ENCODE measurements at regions not wholly inside any gene's neighbourhood (a gene's known extent, or its start where the extent isn't known, plus 50 kb on each side); places are given as distances from the start of the nearest gene placed in this dataset.

- 33% methylated on average over 2 of the region's 2 CpGs for WGBS (ENCODE audit: low lambda C conversion rate)
- ATAC-seq = no peak
- DNase-seq (ENCODE audit: low spot score) = no peak
- H3K79me2 ChIP-seq (ENCODE audit: insufficient read depth, low read length) = no peaks in the 10 kb centered on the region
- no TSS peak for BruUV-seq (replicated peaks)
- H3K9me3 ChIP-seq (ENCODE audit: low read length) = no peaks in the 10 kb centered on the region
- intact Hi-C loops (cut with micrococcal nuclease; ENCODE audit: unreplicated experiment) (loop anchor here (1.0 to 10.0 kb wide), 2 partner anchors 27 to 173 kb away; no protein-coding TSS in a partner anchor), in situ Hi-C loops (cut with HindIII; ENCODE audit: extremely low pct_ligation_motif_present, low pct_unique_long_range_greater_than_20kb) (no loop called here)
- POLR2A ChIA-PET = no interaction called here
- no peak for FAIRE-seq
- H3K36me3 ChIP-seq (replicated peaks in 1 of 2; ENCODE audit: control insufficient read depth in 1 of 2, insufficient read depth in 2 of 2, low read length in 2 of 2) = no peaks in the 10 kb centered on the region
- H3K27ac ChIP-seq (ENCODE audit: extremely low read length, insufficient read depth, low read length) = no peak overlapping the region
- 0 out of 5 replicates have a peak, but pooled peaks cover 0 to 2% of the 10 kb centered on the region in 2 experiments for H3K27me3 ChIP-seq (ENCODE audit: control insufficient read depth in 1 of 2, insufficient read depth in 2 of 2, low read length in 2 of 2)
- H4K20me1 ChIP-seq (ENCODE audit: insufficient read depth, low read length) = no peaks in the 10 kb centered on the region
- CTCF ChIA-PET (ENCODE audit: low intra/inter-chr PET ratio, low total read pairs) = interaction anchor here (0.7 to 1.5 kb wide), 3 partner anchors 12 to 167 kb away, joined by 3 to 5 read pairs (median 4); no protein-coding TSS in a partner anchor
- TF ChIP-seq ATF4 (CRISPR knock-in tag; IDR thresholded peaks at IDR 0.05) (no peak), JUN (CRISPR knock-in tag; IDR thresholded peaks at IDR 0.05) (no peak), AGO2 (optimal IDR thresholded peaks at IDR 0.05; ENCODE audit: low read depth, low read length) (no peak), POGZ (CRISPR knock-in tag; IDR thresholded peaks at IDR 0.05) (no peak), ZNF143 (CRISPR knock-in tag; IDR thresholded peaks at IDR 0.05) (no peak), THYN1 (CRISPR knock-in tag; IDR thresholded peaks at IDR 0.05; ENCODE audit: borderline replicate concordance, low read depth) (no peak), MED1 (CRISPR knock-in tag; IDR thresholded peaks at IDR 0.05) (no peak), MAF1 (CRISPR knock-in tag; IDR thresholded peaks at IDR 0.05; ENCODE audit: borderline replicate concordance) (no peak), SP4 (CRISPR knock-in tag; IDR thresholded peaks at IDR 0.05) (no peak), TFE3 (CRISPR knock-in tag; IDR thresholded peaks at IDR 0.05) (no peak), HNRNPH1 (optimal IDR thresholded peaks at IDR 0.05; ENCODE audit: low read depth, low read length) (no peak), ZNF768 (CRISPR knock-in tag; IDR thresholded peaks at IDR 0.05) (no peak), ISL2 (CRISPR knock-in tag; IDR thresholded peaks at IDR 0.05) (no peak)
- H3K4me1 ChIP-seq (ENCODE audit: insufficient read depth, low read length) = peaks cover 2% of the 10 kb centered on the region; the same call in 1 of the 2 replicates
- no peak overlapping the region for H3K9ac ChIP-seq (ENCODE audit: insufficient read depth, low read depth, low read length)
- no peak overlapping the region; the same call in 1 of the 2 replicates for H3K4me2 ChIP-seq (ENCODE audit: low read depth, low read length)
- no peak overlapping the region for H2AFZ ChIP-seq (ENCODE audit: low read length)
- H3K4me3 ChIP-seq (replicated peaks in 1 of 3; ENCODE audit: insufficient read depth in 1 of 3, low read depth in 2 of 3, low read length in 3 of 3) = no peak overlapping the region
Observed at GRCh38 chr1:200307755-200308066, 102.1 kb downstream of the ZNF281 start.

Data from HepG2 (cell line).